WI38 (cell line): ENCODE measurements at regions not wholly inside any gene's neighbourhood (a gene's known extent, or its start where the extent isn't known, plus 50 kb on each side); places are given as distances from the start of the nearest gene placed in this dataset.

ENCODE experiments used
- H3K4me3 ChIP-seq: 2 replicates; pipeline ENCODE4 v1.5.1; 2011; ENCODE audit warnings: low read depth, mild to moderate bottlenecking, control low read depth, low read length
- CTCF ChIP-seq: IDR thresholded peaks from 2 replicates; pipeline ENCODE4 v1.5.1; 2012; ENCODE audit warnings: low read depth, mild to moderate bottlenecking, control low read depth, low read length

DNA sequence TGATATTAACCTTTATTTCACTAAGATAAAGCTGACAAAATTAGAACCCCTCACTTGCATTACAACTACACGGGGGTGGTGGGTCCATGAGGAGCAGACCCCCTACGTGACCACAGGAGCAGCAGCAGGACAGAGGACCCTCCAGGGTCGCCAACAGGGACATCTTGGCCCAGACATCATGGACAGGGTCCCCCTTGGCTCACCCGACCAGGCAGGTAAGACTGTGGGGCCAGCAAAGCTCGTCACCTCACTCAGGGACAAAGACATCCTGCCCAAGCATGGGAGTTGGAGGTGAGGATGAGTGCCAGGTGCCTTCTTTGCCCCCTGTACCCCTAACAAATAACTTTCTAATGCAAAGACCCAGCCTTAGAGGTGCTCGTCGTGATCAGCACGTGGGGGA, 111.3 kb upstream of the RAB6C start:
- TF ChIP-seq CTCF = no peak
- H3K4me3 ChIP-seq = no peak overlapping the region

DNA sequence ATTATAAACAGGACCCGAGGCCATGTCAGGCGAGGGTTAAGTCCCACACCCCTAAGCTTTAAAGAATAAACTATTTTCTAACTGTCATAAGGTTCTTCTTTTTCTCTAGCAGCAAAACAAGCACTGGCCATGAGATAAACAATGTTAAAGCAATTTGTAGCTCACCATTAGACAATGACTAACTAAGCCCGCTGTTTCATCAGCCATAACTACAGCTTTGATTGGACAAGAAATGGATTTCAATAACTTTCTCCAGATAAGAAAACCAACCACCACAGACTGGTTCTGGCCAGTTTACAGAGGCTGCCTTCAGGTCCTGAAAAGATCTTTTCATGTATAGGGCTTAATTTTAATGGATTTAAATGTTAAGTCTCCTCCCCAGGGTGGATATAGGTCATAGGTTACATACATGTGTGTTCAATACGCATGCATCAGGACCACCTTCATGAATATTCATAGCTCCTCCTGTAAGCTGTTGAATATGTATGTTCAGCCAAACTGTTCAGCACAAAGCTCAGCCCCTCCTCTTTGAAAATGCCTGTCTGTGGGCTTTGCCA, 108.7 kb upstream of the RAB6C start:
- TF ChIP-seq CTCF = no peak
- no peak overlapping the region for H3K4me3 ChIP-seq

DNA sequence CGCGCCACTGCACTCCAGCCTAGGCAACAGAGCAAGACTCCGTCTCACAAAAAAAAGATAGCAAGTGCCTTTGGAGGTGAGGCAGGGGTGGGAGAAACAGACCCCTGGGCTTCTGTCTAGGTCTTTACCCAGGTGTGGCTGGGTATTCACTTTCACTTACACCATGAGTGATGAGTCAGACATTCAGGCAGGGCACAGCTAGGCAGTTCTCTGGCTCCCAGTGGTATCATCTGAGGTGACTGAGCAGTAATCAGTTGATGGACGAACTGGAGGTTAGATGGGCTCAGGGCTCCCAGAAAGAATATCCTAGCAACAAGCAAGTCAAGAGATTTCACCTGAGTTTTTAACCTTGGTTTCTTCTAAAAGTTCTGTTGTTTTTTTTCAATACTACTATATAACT, 107.0 kb upstream of the RAB6C start:
- TF ChIP-seq CTCF = no peak
- H3K4me3 ChIP-seq = no peak overlapping the region

DNA sequence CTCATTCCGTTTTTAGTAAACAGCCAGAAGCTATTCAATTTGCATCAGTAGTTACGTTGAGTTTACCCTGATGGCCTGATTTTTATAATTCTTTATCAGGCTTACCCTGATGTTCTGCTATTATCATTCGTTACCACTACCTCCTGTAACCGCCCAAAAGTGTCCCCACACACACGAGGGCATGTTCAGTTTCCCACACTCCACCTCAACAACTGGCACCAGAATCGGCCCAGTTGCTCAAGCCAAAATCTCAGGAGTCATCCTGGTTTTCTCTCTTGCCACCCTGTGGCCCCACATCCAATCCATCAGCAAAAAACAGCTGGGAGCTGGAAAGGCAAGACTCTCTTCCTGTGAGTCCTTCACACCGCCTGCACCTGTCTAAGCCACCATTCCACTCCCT, 102.9 kb upstream of the RAB6C start:
- no peak overlapping the region for H3K4me3 ChIP-seq
- no peak for TF ChIP-seq CTCF

GRCh38 chr2:129877289-129877741, 102.2 kb upstream of the RAB6C start:
- peak overlapping the region; percentile 44 for H3K4me3 ChIP-seq

GRCh38 chr2:129877795-129878775, 101.4 kb upstream of the RAB6C start:
- TF ChIP-seq CTCF = no peak
- H3K4me3 ChIP-seq = 0 out of 2 replicates have a peak overlapping the region, but pooled peaks have one; percentile 22

More at GRCh38 chr2:129877289-129877741, 102.2 kb upstream of the RAB6C start:
- TF ChIP-seq CTCF = no peak
